GM18511 (cell line): ENCODE measurements at regions not wholly inside any gene's neighbourhood (a gene's known extent, or its start where the extent isn't known, plus 50 kb on each side); places are given as distances from the start of the nearest gene placed in this dataset.

Source experiments
- ATAC-seq: cut with Tn5 transposase; IDR thresholded peaks from one replicate; pipeline ENCODE4 v1.9.1; 2021; ENCODE audit warnings: mild to moderate bottlenecking, moderate library complexity; ENCODE audit not compliant: unreplicated experiment

DNA sequence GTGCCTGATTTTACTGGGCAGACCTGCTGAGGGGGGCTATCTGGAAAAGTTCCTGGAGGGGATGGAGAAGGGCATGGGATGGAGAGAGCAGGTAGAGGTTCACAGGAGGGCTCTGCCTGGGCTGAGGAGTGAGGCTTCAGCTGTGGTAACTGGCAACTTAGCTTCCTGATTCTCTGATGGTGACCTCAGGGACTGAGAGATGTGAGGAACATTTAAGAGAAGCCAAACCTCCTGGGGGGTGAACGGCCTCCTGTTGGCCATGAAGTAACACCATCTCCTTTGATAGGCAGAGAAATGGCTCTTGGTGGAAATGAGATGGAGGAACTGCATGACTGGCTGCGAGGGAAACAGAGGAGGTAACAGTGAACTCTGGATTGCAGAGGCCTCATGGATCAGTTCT is 97.3 kb upstream of the ROPN1 start:
- ATAC-seq, result no peak

DNA sequence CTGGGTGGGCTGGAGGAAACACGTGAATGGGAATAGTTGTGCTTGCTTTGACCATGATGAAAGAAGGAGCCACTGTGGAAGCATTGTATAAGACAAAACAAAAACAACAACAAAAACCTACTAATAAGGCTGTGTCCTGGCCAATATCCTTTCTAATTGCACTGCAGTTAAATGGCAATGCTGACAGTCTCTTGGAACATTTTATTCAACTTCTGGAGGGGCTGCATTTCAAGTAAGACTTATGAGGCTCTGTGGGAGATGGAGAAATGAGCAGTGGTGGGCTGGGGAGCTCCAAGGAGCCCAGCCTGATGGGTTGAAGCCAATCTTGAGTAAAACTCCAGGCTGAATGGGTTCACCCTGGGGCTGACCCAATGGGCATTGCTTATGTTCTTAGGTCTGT is 99.8 kb upstream of the ROPN1 start:
- no peak for ATAC-seq

DNA sequence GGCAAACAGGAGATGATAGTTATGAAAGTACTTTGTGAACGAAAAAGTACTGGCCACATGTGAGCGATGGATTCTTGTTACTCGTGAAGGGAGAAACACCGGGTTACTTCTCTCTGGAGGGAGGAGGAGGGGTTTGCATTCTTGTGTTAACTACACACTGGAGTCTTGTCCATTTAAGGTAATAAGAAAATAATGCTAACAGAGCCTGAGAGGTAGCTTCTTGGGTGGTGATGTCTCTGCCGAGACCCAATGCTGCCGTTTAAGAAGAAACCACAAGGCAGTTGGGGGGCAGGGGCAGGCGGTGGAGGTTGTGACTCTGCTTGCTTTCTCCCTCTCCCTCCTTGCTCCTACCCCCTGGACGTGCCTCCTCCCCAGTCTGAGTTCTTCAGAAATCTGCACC is 100.9 kb upstream of the ROPN1 start:
- ATAC-seq, result no peak

DNA sequence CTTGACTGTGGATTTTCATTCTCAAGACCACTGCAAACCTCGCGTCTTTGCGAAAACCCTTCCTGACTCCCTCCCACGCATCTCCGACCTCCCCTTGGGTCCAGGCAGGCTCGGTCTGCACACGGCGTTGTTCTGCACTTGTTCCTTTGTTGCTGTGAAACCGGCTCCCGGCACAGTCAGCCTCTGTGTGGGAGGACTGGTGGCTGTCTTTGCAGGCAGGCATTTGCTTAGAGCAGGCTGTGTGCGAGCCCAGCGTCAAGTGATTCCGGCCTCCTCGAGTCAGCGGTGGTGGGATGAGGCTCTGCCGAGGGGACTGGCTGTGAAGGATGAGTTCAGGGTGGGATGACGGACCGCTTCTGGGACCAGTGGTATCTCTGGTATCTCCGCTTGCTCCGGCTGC is 102.6 kb upstream of the ROPN1 start:
- no peak for ATAC-seq

DNA sequence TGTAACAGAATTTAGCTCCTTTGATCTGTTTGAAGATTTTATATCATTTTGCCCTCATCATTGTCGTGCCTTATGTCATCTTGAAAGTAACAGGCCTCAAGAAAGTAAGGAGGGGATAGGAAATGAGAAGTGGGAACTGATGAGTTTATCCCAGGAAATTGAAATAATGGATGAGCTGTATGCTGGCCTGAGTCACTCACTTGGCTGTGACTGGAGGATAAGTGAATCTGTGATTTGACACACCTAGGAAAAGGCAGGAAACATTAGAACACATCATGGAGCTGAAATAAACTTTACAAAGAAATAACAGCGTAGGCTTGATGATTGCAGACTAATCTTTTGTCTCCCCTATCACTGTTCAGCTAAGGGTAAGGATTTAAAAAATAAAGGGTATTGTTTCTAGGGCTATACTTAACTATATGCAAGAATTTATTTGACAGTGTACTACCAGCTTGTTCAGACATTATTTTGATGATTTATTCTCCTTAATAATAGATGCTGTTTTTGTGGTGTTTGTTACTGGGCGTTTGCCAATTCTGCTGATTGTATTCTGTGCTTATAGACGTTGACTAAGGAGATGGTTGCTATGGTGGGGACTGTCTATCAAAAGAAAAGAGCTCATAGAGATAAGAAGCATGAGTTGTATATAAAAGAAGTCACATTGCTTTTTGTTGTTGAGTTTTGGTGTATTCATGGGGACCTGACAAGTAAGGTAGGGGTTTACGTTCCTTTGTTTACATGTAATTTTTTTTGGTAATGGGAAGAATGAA is 105.6 kb upstream of the ROPN1 start:
- no peak for ATAC-seq

DNA sequence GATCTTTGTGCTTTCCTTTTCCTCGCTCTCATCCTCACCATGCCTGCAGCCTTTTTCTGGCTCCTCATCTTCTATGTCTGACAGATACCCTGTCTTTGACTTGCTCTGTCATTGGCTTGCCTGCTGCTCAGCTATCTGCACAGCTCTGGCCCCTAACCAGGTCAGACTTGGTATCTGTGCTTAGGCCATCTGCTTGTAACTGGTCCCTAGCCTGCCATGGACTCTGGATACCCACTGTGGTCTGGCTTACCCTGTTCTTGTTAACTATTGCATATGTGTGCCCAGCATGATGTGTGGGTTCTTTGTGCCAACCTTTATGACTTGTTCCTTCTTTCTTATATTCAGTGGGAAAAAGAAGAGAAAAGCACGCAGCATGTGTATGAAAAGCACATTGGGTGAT is 109.7 kb upstream of the ROPN1 start:
- ATAC-seq, result no peak

- ATAC-seq, result no peak
These were observed 115.4 kb upstream of the ROPN1 start for GRCh38 chr3:124107104-124107890.

DNA sequence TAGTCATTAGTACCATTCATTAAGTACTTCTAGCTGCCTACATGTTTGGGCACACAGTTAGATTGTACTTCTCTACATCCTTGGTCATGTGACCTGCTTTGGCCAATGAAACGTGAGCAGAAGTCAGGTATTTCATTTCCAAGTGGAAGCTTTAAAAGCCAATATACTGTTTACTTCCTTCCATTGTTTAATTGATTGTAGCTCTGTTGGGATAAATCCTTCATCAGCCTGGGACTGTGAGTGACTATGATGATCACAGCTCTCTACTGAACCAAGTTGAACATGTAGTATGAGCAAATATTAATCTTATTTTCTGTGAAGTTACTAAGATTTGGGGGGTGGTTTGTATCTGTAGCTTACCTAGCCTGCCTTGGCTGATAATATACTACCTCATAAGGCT is 116.5 kb upstream of the ROPN1 start:
- no peak for ATAC-seq

DNA sequence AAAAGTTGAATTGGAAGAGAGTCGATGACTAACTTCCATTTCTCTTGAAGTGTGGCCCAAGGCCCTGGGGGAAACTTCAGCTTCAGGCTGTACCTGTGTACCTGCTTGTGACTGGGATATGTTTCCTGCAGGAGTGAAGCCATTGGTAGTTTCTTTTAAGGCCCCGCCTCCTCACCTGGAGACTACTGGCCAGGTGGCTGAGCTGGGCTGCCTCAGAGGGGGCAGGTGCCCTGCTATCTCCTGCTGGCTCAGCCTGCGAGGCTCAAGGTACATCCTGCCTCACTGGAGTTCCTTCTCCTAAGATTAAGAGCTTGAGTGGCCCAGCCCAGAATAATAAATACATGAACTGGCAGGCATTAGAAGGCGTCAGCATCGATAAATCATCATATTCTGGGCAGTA is 121.6 kb upstream of the ROPN1 start:
- no peak for ATAC-seq

DNA sequence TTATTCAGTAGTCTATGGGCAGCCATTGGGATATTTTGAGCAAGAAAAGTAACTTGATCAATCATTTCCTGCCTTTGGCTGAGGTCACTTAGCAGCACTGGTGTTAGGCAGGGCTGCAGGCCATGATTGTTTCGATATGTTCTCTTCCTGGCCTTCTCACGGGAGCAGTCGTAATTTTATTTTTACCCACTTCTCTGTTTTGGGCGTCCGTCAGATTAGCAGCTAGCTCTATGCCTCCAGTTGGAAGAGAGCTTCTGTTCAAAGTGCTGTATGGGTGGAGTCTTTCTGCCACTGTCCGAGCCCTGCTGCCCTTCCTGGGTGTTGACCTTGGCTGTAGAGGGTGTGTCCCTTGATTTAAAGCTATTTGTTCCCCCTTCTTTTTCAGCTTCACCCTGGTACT is 123.4 kb upstream of the ROPN1 start:
- no peak for ATAC-seq

- ATAC-seq, result no peak
These were observed 124.0 kb upstream of the ROPN1 start for GRCh38 chr3:124115956-124116355.

- no peak for ATAC-seq
These were observed 125.0 kb upstream of the ROPN1 start for GRCh38 chr3:124116906-124117305.

DNA sequence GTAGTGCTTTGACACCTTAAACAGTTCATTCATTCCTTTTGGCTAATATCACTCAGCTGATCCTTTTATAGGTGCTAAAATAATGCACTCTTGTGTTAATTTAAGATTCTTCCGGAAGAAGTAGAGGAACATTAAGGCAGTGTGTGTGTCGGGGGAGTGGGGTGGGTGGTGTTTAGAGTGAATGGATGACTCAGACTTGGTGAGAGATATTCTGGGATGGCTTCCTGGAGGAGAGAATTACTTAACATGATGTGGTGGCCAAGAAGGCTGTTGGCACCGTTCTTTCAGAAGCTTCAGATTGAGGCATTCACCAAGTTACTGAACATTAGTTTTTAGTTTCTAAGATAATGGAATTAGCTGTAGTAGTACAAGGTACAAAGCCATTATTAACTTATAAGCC is 125.6 kb upstream of the ROPN1 start:
- no peak for ATAC-seq

- no peak for ATAC-seq
These were observed 126.5 kb upstream of the ROPN1 start for GRCh38 chr3:124118397-124118796.

DNA sequence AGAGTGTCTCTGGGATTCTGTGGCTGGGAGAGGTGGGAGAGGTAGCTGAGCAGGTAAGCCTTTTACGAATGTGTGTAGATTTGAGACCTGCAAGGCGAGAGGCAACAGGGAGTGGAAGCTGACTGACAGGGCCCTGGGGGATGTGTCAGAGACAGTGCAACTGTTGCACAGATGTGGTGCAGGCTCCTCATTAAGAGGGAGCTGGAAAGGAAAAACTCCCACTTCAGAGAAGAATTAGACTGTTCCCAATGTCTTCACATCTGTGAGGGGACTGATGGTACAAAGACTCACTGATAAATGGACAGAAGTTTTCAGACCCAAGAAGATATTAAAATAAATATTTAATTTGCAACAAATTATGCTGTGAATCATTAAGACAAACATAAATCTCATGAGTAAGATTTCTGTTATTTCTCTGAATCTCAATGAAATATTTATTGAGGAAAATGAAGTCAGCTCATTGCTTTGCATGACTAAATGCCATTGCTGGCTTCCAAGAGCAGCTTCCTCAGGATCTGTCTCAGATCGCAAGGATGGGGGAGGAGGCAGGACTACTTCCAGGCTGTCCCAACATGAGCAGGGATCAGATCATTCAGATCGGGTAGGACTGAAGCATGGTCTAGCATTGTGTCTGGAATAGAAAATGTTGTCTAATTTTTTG is 127.3 kb upstream of the ROPN1 start:
- ATAC-seq, result no peak

GRCh38 chr3:124121379-124122312 is 129.7 kb upstream of the ROPN1 start:
- ATAC-seq, result no peak

- ATAC-seq, result no peak
These were observed 133.4 kb upstream of the ROPN1 start for GRCh38 chr3:124125315-124125714.

DNA sequence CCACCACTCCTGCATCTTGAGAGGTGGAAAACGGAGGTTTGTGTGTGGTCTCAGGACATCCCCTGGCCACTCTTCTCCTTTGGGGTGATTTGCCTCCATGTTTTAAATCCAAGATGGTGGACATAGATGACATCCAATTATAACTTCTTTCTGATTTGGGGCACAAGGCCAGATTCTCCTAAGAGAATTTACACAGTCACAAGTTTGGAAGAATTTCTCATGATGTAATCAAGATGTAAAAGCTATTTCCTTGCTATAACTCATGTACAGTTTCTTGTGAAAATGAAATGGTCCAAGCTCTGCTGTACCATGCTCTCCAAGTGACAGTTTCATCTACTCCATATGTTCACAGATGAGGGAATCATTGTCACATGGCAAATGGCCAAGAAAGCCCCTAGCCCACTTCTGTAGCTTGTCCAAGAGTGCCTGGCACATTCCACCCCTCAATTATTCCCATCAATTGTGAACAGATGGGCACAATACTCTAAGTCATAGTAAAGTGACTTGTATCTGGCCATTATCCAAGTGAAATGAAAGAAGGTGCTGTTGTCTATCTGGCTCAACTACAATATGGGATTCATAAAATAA is 134.6 kb upstream of the ROPN1 start:
- ATAC-seq, result no peak

GRCh38 chr3:124131158-124131557 is 139.2 kb upstream of the ROPN1 start:
- no peak for ATAC-seq

- no peak for ATAC-seq
These were observed 139.7 kb upstream of the ROPN1 start for GRCh38 chr3:124131580-124131979.
